Endodermal cell (in vitro differentiated cells): ENCODE measurements at regions not wholly inside any gene's neighbourhood (a gene's known extent, or its start where the extent isn't known, plus 50 kb on each side); places are given as distances from the start of the nearest gene placed in this dataset.

Experiments used
- DNase-seq: peaks from one replicate; pipeline ENCODE4 v3.0.0-alpha.2; 2017
- H3K27ac ChIP-seq: 2 replicates; pipeline ENCODE4 v1.5.1; 2013; ENCODE audit warnings: mild to moderate bottlenecking, low read depth, low read length, moderate library complexity
- H3K27me3 ChIP-seq: 2 replicates; pipeline ENCODE4 v1.6.1; 2013; ENCODE audit warnings: mild to moderate bottlenecking, low read length, moderate library complexity; ENCODE audit not compliant: insufficient read depth, control insufficient read depth, poor library complexity, severe bottlenecking
- H3K36me3 ChIP-seq: 2 replicates; pipeline ENCODE4 v1.7.0; 2013; ENCODE audit warnings: mild to moderate bottlenecking, low read length, moderate library complexity; ENCODE audit not compliant: control insufficient read depth, insufficient read depth
- H3K4me1 ChIP-seq: one replicate; pipeline ENCODE4 v1.7.0; 2013; ENCODE audit warnings: low read length; ENCODE audit not compliant: control insufficient read depth, insufficient read depth
- H3K4me3 ChIP-seq: 2 replicates; pipeline ENCODE4 v1.5.1; 2013; ENCODE audit warnings: mild to moderate bottlenecking, low read length, moderate library complexity
- H3K9ac ChIP-seq: 2 replicates; pipeline ENCODE4 v1.6.1; 2013; ENCODE audit warnings: mild to moderate bottlenecking, low read length, moderate library complexity; ENCODE audit not compliant: poor library complexity, severe bottlenecking; ENCODE audit errors: extremely low read depth
- H3K9me3 ChIP-seq: 2 replicates; pipeline ENCODE4 v1.6.1; 2013; ENCODE audit warnings: mild to moderate bottlenecking, low read length, moderate library complexity; ENCODE audit not compliant: control insufficient read depth
- H3K27ac Mint-ChIP-seq: 2 replicates; pipeline ENCODE4 v1.8.0; 2020; ENCODE audit warnings: mixed read lengths
- H3K27me3 Mint-ChIP-seq: 2 replicates; pipeline ENCODE4 v1.8.0; 2021; ENCODE audit warnings: mild to moderate bottlenecking, mixed read lengths; ENCODE audit not compliant: insufficient read depth
- H3K36me3 Mint-ChIP-seq: 2 replicates; pipeline ENCODE4 v1.8.0; 2020; ENCODE audit warnings: low read depth, mixed read lengths
- H3K4me1 Mint-ChIP-seq: 2 replicates; pipeline ENCODE4 v1.8.0; 2020; ENCODE audit warnings: mixed read lengths
- H3K4me3 Mint-ChIP-seq: 2 replicates; pipeline ENCODE4 v1.8.0; 2020; ENCODE audit warnings: mild to moderate bottlenecking, moderate library complexity, mixed read lengths
- H3K9me3 Mint-ChIP-seq: 2 replicates; pipeline ENCODE4 v1.8.0; 2020; ENCODE audit warnings: mild to moderate bottlenecking, mixed read lengths
- WGBS, 2 experiments: methylation state at CpG; one replicate each; pipeline versions ENCODE4 v1.1.5 to v1.1.7; 2013; ENCODE audit warnings: missing lambda C conversion rate in 2 of 2, mixed read lengths in 1 of 2; ENCODE audit not compliant: insufficient coverage in 1 of 2, insufficient read length in 1 of 2; 5-methylcytosine and 5-hydroxymethylcytosine counted together
- TF ChIP-seq, protein P1 (sequence below): fragments of 200-600 bp; sonication (generic); conservative IDR thresholded peaks from 2 replicates; pipeline ENCODE4 v1.5.0; 2021; ENCODE audit warnings: antibody characterized with exemption, mild to moderate bottlenecking

DNA sequence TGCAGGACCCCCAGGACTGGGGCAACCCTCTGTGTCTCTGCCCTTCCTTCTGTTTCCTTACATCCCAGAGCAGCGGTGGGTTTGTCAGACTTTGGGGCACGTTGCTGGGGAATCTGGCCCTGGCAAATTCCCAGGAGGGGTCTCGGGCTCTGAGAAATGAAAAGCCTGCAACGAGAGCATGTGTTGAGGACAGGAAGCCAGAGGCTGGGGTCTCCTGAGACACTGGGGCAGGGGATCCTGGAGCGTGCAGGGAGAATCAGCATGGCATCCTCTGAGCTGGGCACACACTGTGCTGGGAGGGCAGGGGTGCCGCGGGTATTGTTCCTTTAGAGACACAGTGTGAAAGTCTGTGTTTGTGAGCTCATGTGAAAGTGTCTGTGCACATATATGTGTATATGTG lies 279.9 kb upstream of the PPP2R2D start:
- H3K36me3 Mint-ChIP-seq, result no peaks in the 10 kb centered on the region
- H3K9me3 Mint-ChIP-seq, result peaks cover 10% of the 10 kb centered on the region
- H3K9ac ChIP-seq, result no peak overlapping the region
- no peaks in the 10 kb centered on the region for H3K27me3 ChIP-seq
- TF ChIP-seq, protein P1, sequence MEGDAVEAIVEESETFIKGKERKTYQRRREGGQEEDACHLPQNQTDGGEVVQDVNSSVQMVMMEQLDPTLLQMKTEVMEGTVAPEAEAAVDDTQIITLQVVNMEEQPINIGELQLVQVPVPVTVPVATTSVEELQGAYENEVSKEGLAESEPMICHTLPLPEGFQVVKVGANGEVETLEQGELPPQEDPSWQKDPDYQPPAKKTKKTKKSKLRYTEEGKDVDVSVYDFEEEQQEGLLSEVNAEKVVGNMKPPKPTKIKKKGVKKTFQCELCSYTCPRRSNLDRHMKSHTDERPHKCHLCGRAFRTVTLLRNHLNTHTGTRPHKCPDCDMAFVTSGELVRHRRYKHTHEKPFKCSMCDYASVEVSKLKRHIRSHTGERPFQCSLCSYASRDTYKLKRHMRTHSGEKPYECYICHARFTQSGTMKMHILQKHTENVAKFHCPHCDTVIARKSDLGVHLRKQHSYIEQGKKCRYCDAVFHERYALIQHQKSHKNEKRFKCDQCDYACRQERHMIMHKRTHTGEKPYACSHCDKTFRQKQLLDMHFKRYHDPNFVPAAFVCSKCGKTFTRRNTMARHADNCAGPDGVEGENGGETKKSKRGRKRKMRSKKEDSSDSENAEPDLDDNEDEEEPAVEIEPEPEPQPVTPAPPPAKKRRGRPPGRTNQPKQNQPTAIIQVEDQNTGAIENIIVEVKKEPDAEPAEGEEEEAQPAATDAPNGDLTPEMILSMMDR, result no peak
- 88 to 97% methylated on average over 7 of the region's 7 CpGs for WGBS, 2 experiments
- no peak overlapping the region for H3K27ac Mint-ChIP-seq
- H3K36me3 ChIP-seq, result no peaks in the 10 kb centered on the region
- H3K27ac ChIP-seq, result no peak overlapping the region
- no peaks in the 10 kb centered on the region for H3K9me3 ChIP-seq
- H3K4me3 ChIP-seq, result no peak overlapping the region
- no peak for DNase-seq
- no peak overlapping the region for H3K4me3 Mint-ChIP-seq
- no peaks in the 10 kb centered on the region for H3K4me1 Mint-ChIP-seq
- peaks cover 3% of the 10 kb centered on the region for H3K27me3 Mint-ChIP-seq
- H3K4me1 ChIP-seq, result no peaks in the 10 kb centered on the region

DNA sequence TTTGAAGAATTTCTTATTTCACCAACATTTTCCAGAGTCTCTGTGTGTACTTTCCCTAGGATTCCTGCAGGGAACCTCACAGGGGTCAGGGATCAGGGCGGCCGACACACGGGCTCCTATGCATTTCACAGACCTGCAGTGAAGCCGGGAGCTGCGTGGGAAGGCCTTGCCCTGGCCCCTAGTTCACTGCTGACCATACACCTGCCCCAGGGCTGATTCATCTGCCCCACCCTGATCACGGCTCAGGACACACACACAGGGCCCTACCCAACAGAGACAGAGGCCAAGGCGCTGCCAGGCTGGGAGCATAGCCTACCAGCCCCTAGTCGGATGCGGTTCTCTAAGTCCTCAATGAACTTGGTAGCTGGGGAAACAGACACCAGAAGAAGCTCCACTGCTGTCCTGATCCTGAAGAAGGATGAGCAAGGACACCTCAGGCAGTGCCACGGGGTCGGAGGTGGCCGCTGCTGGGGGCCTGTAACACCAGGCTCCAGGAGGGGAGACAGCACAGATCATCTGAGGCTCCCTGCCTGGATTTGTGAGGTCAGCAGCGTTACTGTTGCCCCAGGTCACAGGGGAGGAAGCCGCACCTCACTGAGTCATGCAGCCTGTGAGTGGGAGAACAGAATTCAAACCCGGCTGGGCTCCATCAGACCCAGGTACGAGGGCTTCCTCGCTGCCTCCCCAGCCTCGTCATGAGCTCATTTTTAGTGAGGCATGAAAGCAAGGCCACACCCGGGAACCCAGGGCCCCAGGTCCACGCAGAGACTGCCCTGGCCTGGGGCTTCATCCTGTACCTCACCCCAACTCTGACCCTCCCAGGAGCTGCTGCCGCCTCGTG lies 278.8 kb upstream of the PPP2R2D start:
- Mint-ChIP-seq H3K9me3 (peaks cover 19% of the 10 kb centered on the region), H3K4me3 (no peak overlapping the region), H3K27me3 (peaks cover 3% of the 10 kb centered on the region), H3K36me3 (no peaks in the 10 kb centered on the region), H3K27ac (no peak overlapping the region), H3K4me1 (no peaks in the 10 kb centered on the region)
- no peak for DNase-seq
- Histone ChIP-seq H3K4me1 (no peaks in the 10 kb centered on the region), H3K4me3 (no peak overlapping the region), H3K27ac (no peak overlapping the region), H3K36me3 (no peaks in the 10 kb centered on the region), H3K9me3 (no peaks in the 10 kb centered on the region), H3K27me3 (no peaks in the 10 kb centered on the region), H3K9ac (no peak overlapping the region)
- WGBS, 2 experiments, result 83 to 87% methylated on average over 11 to 22 of the region's 22 CpGs
- TF ChIP-seq, protein P1, result no peak

DNA sequence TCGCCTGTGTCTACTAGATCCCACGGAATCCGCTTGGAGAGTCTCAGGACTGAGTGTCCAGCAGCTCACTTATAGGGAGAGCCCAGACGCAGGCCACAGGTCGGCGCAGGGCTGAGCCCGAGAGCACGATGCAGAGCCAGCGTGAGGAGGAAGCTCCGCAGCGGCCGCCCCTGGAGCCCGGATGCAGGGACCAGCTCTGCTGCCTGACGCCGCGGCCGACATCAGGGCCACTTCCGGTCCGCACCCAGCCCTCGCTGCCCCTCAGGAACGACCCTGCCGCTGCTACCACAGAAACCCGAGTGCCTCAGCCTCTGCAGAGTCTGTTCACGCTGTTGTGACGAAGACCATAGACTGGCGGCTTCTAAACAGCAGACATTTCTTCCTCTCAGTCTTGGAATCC lies 275.8 kb upstream of the PPP2R2D start:
- Mint-ChIP-seq H3K27ac (no peak overlapping the region), H3K4me1 (no peaks in the 10 kb centered on the region)
- 93 to 96% methylated on average over 23 to 26 of the region's 26 CpGs for WGBS, 2 experiments

More for the DNA sequence above, 275.8 kb upstream of the PPP2R2D start:
- Histone ChIP-seq H3K9ac (no peak overlapping the region), H3K27me3 (no peaks in the 10 kb centered on the region), H3K9me3 (no peaks in the 10 kb centered on the region), H3K4me1 (no peaks in the 10 kb centered on the region), H3K4me3 (no peak overlapping the region), H3K27ac (no peak overlapping the region), H3K36me3 (no peaks in the 10 kb centered on the region)
- peaks cover 36% of the 10 kb centered on the region for H3K9me3 Mint-ChIP-seq
- H3K4me3 Mint-ChIP-seq, result no peak overlapping the region
- no peaks in the 10 kb centered on the region for H3K36me3 Mint-ChIP-seq
- peaks cover 9% of the 10 kb centered on the region for H3K27me3 Mint-ChIP-seq
- DNase-seq, result no peak
- TF ChIP-seq, protein P1, result no peak
